DND-41 (cell line): ENCODE measurements at regions not wholly inside any gene's neighbourhood (a gene's known extent, or its start where the extent isn't known, plus 50 kb on each side); places are given as distances from the start of the nearest gene placed in this dataset.
"Not testable (repeated sequence)": the region's sequence is repeated elsewhere in the genome, so short reads cannot be mapped to it uniquely, and the experiment has no call there.

Experiments
- ATAC-seq: fragments of 200-7000 bp; cut with Tn5 transposase; 3 replicates; pipeline ENCODE4 v1.9.1; 2021; ENCODE audit warnings: low read depth; ENCODE audit not compliant: insufficient read depth
- DNase-seq: peaks from one replicate; pipeline ENCODE4 v3.0.0-alpha.2; 2020
- H2AFZ ChIP-seq: 2 replicates; pipeline ENCODE4 v1.6.0; 2012; ENCODE audit warnings: low read depth, low read length
- H3K27ac ChIP-seq: 2 replicates; pipeline ENCODE4 v1.5.1; 2012; ENCODE audit warnings: low read length, inconsistent platforms
- H3K27me3 ChIP-seq: fragments of 200-600 bp; sonication (generic); 2 replicates; pipeline ENCODE4 v1.6.0; 2012; ENCODE audit warnings: low read length, mild to moderate bottlenecking, inconsistent platforms; ENCODE audit not compliant: insufficient read depth, poor library complexity
- H3K36me3 ChIP-seq: 2 replicates; pipeline ENCODE4 v1.5.1; 2012; ENCODE audit warnings: low read length, inconsistent platforms; ENCODE audit not compliant: insufficient read depth
- H3K4me1 ChIP-seq: 2 replicates; pipeline ENCODE4 v1.5.1; 2012; ENCODE audit warnings: mild to moderate bottlenecking, low read length; ENCODE audit not compliant: insufficient read depth
- H3K4me2 ChIP-seq: 2 replicates; pipeline ENCODE4 v1.6.0; 2012; ENCODE audit warnings: mild to moderate bottlenecking, moderate library complexity, low read length, inconsistent platforms; ENCODE audit not compliant: insufficient read depth
- H3K4me3 ChIP-seq, 2 experiments: fragments of 200-600 bp in 1 of 2; shearing (Covaris generic) in 1 of 2; 2 replicates each; pipeline ENCODE4 v1.5.1; 2012 to 2016; ENCODE audit warnings: inconsistent platforms in 2 of 2, low read length in 2 of 2, mild to moderate bottlenecking in 2 of 2, low read depth in 1 of 2, moderate library complexity in 1 of 2
- H3K79me2 ChIP-seq: 2 replicates; pipeline ENCODE4 v1.6.0; 2012; ENCODE audit warnings: low read length, inconsistent platforms; ENCODE audit not compliant: insufficient read depth
- H3K9ac ChIP-seq: 2 replicates; pipeline ENCODE4 v1.6.0; 2012; ENCODE audit warnings: low read depth, mild to moderate bottlenecking, inconsistent platforms, low read length, moderate library complexity
- H3K9me3 ChIP-seq: 2 replicates; pipeline ENCODE4 v1.5.1; 2012; ENCODE audit warnings: low read length, moderate library complexity, mild to moderate bottlenecking, inconsistent platforms; ENCODE audit not compliant: insufficient read depth, severe bottlenecking
- H4K20me1 ChIP-seq: 2 replicates; pipeline ENCODE4 v1.6.0; 2012; ENCODE audit warnings: low read length; ENCODE audit not compliant: insufficient read depth
- EZH2 ChIP-seq: IDR thresholded peaks from 3 replicates; pipeline ENCODE4 v1.6.1; 2012; ENCODE audit warnings: borderline replicate concordance, low read depth, mild to moderate bottlenecking, moderate library complexity, low read length, inconsistent platforms; ENCODE audit not compliant: severe bottlenecking
- TF ChIP-seq, protein P1 (sequence below): IDR thresholded peaks from 2 replicates; pipeline ENCODE4 v1.5.1; 2012; ENCODE audit warnings: borderline replicate concordance, low read length, moderate library complexity, mild to moderate bottlenecking; ENCODE audit not compliant: poor library complexity, severe bottlenecking; ENCODE audit errors: extremely low read depth

DNA sequence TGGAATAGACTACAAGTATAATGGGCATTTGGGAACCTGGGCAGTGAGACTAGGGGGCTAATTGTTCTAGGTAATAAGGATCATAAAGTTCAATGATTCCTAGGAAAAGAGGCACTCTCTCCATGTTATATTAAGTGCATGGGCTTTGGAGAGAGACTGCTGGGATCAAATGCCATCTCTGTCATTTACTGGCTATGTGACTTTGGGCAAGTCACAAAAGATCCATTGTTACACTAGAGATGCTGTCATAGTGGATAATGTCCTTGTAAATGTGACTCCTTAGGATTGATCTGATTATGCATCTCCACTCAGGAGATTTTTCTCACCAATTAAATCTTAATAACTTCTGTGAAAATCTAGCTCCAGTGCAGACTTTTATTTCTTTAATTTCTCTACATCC lies 156.3 kb upstream of the CACNA2D1 start:
- no peak overlapping the region for H3K4me3 ChIP-seq
- no peak overlapping the region for H3K27ac ChIP-seq
- DNase-seq: no peak
- H3K79me2 ChIP-seq: no peaks in the 10 kb centered on the region
- H3K36me3 ChIP-seq: no peaks in the 10 kb centered on the region
- no peak overlapping the region for H3K4me2 ChIP-seq
- H3K27me3 ChIP-seq: no peaks in the 10 kb centered on the region
- no peak overlapping the region for H3K9ac ChIP-seq
- no peaks in the 10 kb centered on the region for H4K20me1 ChIP-seq
- H3K9me3 ChIP-seq: no peaks in the 10 kb centered on the region
- no peak for ATAC-seq
- no peaks in the 10 kb centered on the region for H3K4me1 ChIP-seq
- TF ChIP-seq, protein P1, sequence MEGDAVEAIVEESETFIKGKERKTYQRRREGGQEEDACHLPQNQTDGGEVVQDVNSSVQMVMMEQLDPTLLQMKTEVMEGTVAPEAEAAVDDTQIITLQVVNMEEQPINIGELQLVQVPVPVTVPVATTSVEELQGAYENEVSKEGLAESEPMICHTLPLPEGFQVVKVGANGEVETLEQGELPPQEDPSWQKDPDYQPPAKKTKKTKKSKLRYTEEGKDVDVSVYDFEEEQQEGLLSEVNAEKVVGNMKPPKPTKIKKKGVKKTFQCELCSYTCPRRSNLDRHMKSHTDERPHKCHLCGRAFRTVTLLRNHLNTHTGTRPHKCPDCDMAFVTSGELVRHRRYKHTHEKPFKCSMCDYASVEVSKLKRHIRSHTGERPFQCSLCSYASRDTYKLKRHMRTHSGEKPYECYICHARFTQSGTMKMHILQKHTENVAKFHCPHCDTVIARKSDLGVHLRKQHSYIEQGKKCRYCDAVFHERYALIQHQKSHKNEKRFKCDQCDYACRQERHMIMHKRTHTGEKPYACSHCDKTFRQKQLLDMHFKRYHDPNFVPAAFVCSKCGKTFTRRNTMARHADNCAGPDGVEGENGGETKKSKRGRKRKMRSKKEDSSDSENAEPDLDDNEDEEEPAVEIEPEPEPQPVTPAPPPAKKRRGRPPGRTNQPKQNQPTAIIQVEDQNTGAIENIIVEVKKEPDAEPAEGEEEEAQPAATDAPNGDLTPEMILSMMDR: no peak
- TF ChIP-seq EZH2: no peak
- no peak overlapping the region for H2AFZ ChIP-seq

DNA sequence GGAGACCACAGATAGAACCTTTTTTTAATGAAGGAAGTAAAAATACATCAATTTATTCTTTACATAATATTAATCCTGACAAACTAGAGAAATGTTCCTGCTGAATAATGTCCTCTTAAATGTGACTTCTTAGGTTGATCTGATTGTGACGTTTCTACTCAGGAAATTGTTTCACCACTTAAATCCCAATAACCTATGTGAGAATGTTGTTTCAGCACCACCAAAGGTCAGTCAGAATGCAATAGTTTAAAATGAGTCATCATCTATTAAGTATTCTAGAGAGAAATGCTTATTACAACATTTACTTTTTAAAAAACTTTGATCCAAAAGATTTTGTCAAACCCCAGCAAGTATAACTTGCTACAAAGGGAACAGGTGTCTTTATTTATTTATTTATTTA lies 155.4 kb upstream of the CACNA2D1 start:
- H3K36me3 ChIP-seq: no peaks in the 10 kb centered on the region
- no peak overlapping the region for H3K4me2 ChIP-seq
- ATAC-seq (no peak), DNase-seq (no peak)
- H2AFZ ChIP-seq: no peak overlapping the region
- H3K27ac ChIP-seq: no peak overlapping the region
- no peak overlapping the region for H3K9ac ChIP-seq
- H3K4me3 ChIP-seq: no peak overlapping the region
- H3K9me3 ChIP-seq: no peaks in the 10 kb centered on the region
- H3K4me1 ChIP-seq: no peaks in the 10 kb centered on the region
- no peaks in the 10 kb centered on the region for H3K27me3 ChIP-seq
- TF ChIP-seq, protein P1: no peak
- TF ChIP-seq EZH2: no peak
- no peaks in the 10 kb centered on the region for H3K79me2 ChIP-seq
- H4K20me1 ChIP-seq: no peaks in the 10 kb centered on the region

DNA sequence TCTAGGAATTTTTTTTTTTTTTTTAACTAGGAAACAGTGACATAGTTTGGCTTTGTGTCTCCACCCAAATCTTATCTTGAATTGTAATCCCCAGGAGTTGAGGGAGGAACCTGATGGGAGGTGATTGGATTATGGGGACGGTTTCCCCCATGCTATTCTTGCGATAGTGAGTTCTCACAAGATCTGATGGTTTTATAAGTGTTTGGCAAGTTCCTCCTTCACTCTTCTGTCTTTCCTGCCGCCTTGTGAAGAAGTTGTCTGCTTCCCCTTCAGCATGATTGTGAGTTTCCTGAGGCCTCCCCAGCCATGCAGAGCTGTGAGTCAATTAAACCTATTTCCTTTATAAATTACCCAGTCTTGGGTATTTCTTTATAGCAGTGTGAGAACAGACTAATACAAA lies 152.2 kb upstream of the CACNA2D1 start:
- H3K9me3 ChIP-seq, H3K79me2 ChIP-seq, ATAC-seq, H3K4me2 ChIP-seq, H4K20me1 ChIP-seq, H3K4me3 ChIP-seq, H3K27me3 ChIP-seq, H3K9ac ChIP-seq, H3K27ac ChIP-seq, H2AFZ ChIP-seq, DNase-seq, H3K36me3 ChIP-seq, H3K4me1 ChIP-seq: not testable (repeated sequence)

DNA sequence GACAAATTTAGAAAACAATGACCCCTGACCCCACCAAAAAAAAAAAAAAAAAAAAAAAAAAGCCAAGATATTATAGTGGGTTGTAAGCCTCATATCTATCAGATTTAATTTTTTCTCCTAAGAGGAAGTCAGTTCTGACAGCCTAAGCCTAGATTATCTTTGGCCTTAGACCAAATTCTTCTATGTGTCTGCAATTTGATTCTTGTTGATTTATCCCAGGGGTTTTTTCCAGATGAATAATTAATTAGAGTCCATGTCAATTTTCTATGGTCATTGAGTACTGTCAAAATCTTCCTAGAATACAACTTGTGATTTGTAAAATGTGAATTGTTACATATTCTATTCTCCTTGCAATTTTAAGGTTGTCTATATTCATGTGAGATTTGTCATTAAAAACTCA lies 151.6 kb upstream of the CACNA2D1 start:
- DNase-seq (no peak), ATAC-seq (no peak)
- H3K4me2 ChIP-seq: no peak overlapping the region
- H3K9me3 ChIP-seq: no peaks in the 10 kb centered on the region
- H3K36me3 ChIP-seq: no peaks in the 10 kb centered on the region
- H3K79me2 ChIP-seq: no peaks in the 10 kb centered on the region
- H2AFZ ChIP-seq: no peak overlapping the region
- no peaks in the 10 kb centered on the region for H3K27me3 ChIP-seq
- H3K9ac ChIP-seq: no peak overlapping the region
- H4K20me1 ChIP-seq: no peaks in the 10 kb centered on the region
- H3K4me3 ChIP-seq: no peak overlapping the region
- no peaks in the 10 kb centered on the region for H3K4me1 ChIP-seq
- TF ChIP-seq EZH2: no peak
- TF ChIP-seq, protein P1: no peak
- no peak overlapping the region for H3K27ac ChIP-seq
